Esophagus squamous epithelium (tissue), 5 donors: ENCODE measurements at regions not wholly inside any gene's neighbourhood (a gene's known extent, or its start where the extent isn't known, plus 50 kb on each side); places are given as distances from the start of the nearest gene placed in this dataset.

Experiments used
- DNase-seq: peaks from one replicate; lab custom pipeline; 2025; lab: John Stamatoyannopoulos, UW
- H3K27ac ChIP-seq, 4 donors: fragments of 200-600 bp; sonication (generic); one replicate each; pipeline ENCODE4 v1.5.1; 2016 to 2019; ENCODE audit warnings: mild to moderate bottlenecking in 1 of 4
- H3K27me3 ChIP-seq, 4 donors: fragments of 200-600 bp; sonication (generic); 1 replicate in 3 of 4; 2 replicates in 1 of 4; pipeline versions ENCODE4 v1.5.1 to v1.6.0; 2017 to 2021; ENCODE audit warnings: antibody characterized with exemption in 1 of 4
- H3K36me3 ChIP-seq, 3 donors: fragments of 200-600 bp; sonication (generic); one replicate each; pipeline ENCODE4 v1.5.1; 2016 to 2019
- H3K4me1 ChIP-seq, 3 donors: fragments of 200-600 bp; sonication (generic); one replicate each; pipeline ENCODE4 v1.5.1; 2017 to 2019
- H3K4me3 ChIP-seq, 4 donors: fragments of 200-600 bp; sonication (generic); 1 replicate in 3 of 4; 2 replicates in 1 of 4; pipeline ENCODE4 v1.5.1; 2016 to 2019; ENCODE audit warnings: mild to moderate bottlenecking in 2 of 4, moderate library complexity in 1 of 4
- H3K9me3 ChIP-seq, 3 donors: fragments of 200-600 bp; sonication (generic); one replicate each; pipeline ENCODE4 v1.5.1; 2016 to 2019
- POLR2A ChIP-seq, 4 donors: fragments of 450-650 bp; IDR thresholded peaks; one replicate each; pipeline ENCODE4 v1.6.1; 2017; ENCODE audit warnings: antibody characterized with exemption in 4 of 4, mild to moderate bottlenecking in 4 of 4, moderate library complexity in 3 of 4
- WGBS, 2 donors: methylation state at CpG; one replicate each; pipeline ENCODE4 v1.1.5; 2018; 5-methylcytosine and 5-hydroxymethylcytosine counted together
- intact Hi-C: fragments of 100-400 bp; cut with DNase I; formaldehyde crosslinking; loops from one replicate; pipeline ENCODE4 v1.15.0; 2022
- TF ChIP-seq, protein P1 (sequence below), 6 experiments: fragments of 450-650 bp in 4 of 6; fragments of 200-600 bp in 2 of 6; sonication (generic) in 2 of 6; IDR thresholded peaks; one replicate each; pipeline ENCODE4 v1.5.1; 2016 to 2019; ENCODE audit warnings: antibody characterized with exemption in 6 of 6, mild to moderate bottlenecking in 4 of 6, moderate library complexity in 4 of 6
- donor health status: DM: yes; HTN: yes; CAD: no.

DNA sequence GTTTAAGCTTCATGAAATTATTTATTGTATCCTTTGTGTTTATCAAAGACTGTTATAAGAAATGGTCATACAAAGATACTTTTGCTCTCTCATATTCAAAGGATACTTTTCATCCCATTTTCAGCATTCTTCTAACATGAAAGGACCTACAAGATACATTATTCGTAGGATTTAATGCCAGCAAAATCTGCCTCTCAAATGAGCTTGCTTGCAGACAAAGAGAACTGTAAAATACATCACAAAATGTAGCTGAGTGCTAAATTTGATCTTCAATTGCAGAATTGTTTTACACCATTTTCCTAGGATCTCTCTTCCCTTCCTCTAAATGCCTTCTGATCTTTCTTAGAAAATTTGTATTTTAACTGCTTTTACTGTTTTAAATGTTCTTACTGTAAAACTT lies 333.0 kb upstream of the NAV3 start:
- TF ChIP-seq, protein P1, sequence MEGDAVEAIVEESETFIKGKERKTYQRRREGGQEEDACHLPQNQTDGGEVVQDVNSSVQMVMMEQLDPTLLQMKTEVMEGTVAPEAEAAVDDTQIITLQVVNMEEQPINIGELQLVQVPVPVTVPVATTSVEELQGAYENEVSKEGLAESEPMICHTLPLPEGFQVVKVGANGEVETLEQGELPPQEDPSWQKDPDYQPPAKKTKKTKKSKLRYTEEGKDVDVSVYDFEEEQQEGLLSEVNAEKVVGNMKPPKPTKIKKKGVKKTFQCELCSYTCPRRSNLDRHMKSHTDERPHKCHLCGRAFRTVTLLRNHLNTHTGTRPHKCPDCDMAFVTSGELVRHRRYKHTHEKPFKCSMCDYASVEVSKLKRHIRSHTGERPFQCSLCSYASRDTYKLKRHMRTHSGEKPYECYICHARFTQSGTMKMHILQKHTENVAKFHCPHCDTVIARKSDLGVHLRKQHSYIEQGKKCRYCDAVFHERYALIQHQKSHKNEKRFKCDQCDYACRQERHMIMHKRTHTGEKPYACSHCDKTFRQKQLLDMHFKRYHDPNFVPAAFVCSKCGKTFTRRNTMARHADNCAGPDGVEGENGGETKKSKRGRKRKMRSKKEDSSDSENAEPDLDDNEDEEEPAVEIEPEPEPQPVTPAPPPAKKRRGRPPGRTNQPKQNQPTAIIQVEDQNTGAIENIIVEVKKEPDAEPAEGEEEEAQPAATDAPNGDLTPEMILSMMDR (IDR thresholded peaks at IDR 0.05), result no peak
- no peak for TF ChIP-seq POLR2A (IDR thresholded peaks at IDR 0.05)
- H3K27me3 ChIP-seq, result no peaks in the 10 kb centered on the region
- intact Hi-C loops, result no loop called here
- 48 to 58% methylated on average over 1 of the region's 1 CpG for WGBS, 2 donors
- no peak overlapping the region for H3K4me3 ChIP-seq
- no peak overlapping the region for H3K27ac ChIP-seq
- DNase-seq, result no peak
- no peaks in the 10 kb centered on the region for H3K36me3 ChIP-seq
- no peaks in the 10 kb centered on the region for H3K9me3 ChIP-seq
- no peaks in the 10 kb centered on the region for H3K4me1 ChIP-seq

DNA sequence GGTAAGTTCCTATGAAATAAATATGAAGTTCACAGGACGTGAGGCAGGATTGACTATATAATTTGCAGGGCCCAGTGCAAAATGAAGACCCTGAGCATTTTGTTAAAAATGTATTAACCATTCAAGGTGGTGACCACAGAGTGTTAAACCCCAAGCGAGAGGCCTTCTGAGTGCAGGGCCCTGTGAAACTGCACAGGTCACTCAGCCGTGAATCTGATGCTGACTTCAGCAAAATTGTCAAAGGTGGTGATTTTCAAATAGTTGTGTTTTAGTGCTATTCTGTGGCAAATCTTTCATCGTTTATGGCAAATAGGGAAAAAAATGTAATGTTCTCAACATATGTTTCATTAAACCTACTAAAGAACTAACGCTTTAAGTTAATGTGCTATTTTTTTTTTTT lies 334.0 kb upstream of the NAV3 start:
- Histone ChIP-seq H3K27ac (no peak overlapping the region), H3K4me3 (no peak overlapping the region), H3K36me3 (no peaks in the 10 kb centered on the region), H3K27me3 (no peaks in the 10 kb centered on the region), H3K4me1 (no peaks in the 10 kb centered on the region), H3K9me3 (no peaks in the 10 kb centered on the region)
- DNase-seq, result no peak
- intact Hi-C loops, result no loop called here
- 85 to 86% methylated on average over 5 of the region's 5 CpGs for WGBS, 2 donors
- TF ChIP-seq POLR2A (IDR thresholded peaks at IDR 0.05), result no peak
- TF ChIP-seq, protein P1 (IDR thresholded peaks at IDR 0.05), result no peak

DNA sequence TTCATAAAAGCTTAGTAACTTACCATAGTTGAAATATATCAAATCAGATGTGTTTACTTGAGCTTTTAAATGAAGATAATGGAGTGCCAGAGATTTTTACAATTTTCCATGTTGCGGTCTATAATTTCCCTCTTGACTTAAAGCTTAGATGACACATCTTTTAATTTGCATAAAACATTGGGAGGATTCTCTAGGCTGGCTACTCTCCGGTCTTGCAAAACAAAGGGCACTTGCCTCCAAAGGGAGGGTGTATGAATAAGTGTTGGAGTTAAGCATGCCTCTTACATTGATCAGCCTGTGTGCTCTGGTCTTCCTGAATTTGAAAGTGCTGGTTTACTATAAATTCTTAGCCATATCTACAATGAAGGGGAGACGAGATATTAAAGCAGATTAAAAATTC lies 336.4 kb upstream of the NAV3 start:
- intact Hi-C loops, result no loop called here
- 56 to 59% methylated on average over 3 of the region's 3 CpGs for WGBS, 2 donors
- DNase-seq, result no peak
- TF ChIP-seq, protein P1 (IDR thresholded peaks at IDR 0.05), result no peak
- TF ChIP-seq POLR2A (IDR thresholded peaks at IDR 0.05), result no peak
- H3K4me3 ChIP-seq, result no peak overlapping the region
- no peaks in the 10 kb centered on the region for H3K4me1 ChIP-seq
- H3K36me3 ChIP-seq, result no peaks in the 10 kb centered on the region
- H3K27ac ChIP-seq, result no peak overlapping the region
- no peaks in the 10 kb centered on the region for H3K9me3 ChIP-seq
- H3K27me3 ChIP-seq, result no peaks in the 10 kb centered on the region

DNA sequence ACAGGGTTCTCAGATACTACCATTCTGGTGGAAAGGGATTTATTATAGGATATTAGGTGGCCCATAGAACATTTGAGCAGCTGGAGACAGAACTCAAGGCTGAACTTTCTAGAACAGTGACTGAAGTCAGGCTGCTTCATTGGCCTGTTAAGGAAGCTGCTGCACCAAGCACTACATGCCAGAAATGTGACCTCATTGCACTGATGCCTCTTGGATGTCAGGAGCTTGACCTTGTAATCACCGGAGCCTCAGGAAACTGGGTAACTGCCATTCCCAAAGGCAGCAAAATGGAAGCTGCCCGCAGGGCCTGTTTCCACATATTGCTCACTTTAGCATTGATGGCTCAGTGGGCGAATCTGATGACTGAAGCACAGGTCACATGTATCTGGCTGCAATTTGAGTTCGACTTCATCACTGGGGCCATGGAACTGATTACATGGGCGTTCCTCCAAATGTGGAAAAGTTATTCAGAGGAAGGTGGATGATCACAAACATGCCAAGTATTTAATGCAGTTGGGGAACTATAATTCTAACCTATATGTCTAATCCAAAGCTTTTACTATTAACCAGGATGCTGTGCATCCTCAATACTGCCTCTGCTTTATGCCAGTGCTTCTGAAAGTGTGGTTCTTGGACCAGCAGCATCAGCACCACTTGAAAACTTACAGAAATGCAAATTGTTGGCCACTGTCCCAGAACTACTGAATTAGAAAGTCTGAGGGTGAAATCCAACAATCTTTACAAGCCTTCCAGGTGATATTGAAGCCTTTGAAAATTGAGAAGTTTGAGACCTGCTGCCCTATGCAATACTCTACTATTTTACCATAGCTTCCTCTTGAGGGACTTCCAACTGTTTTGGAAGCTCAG lies 337.2 kb upstream of the NAV3 start:
- Histone ChIP-seq H3K4me1 (no peaks in the 10 kb centered on the region), H3K9me3 (no peaks in the 10 kb centered on the region), H3K27ac (no peak overlapping the region), H3K36me3 (no peaks in the 10 kb centered on the region), H3K4me3 (no peak overlapping the region), H3K27me3 (no peaks in the 10 kb centered on the region)
- no peak for DNase-seq
- TF ChIP-seq, protein P1 (IDR thresholded peaks at IDR 0.05), result no peak
- 59 to 74% methylated on average over 5 of the region's 5 CpGs for WGBS, 2 donors
- intact Hi-C loops, result no loop called here

DNA sequence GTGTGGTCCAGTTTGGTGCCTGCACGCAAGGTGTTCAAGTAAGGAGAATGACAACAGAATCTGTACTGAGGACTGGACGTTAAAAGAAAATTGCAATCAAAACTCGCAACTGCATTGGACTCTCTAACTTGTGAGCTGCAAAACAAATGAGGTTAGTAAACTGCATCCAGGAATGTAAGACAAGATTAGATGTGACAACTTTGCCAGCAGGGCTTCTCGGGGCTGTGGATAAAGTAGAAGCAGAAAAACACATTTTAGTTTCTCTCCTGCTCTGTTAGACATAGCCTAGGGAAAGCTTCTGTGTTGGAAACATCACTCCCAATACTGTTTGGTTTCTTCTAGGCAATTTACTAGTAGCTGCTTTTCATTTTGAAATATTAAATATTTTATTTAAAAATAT lies 338.2 kb upstream of the NAV3 start:
- H3K36me3 ChIP-seq, result no peaks in the 10 kb centered on the region
- WGBS, 2 donors, result 83 to 85% methylated on average over 4 of the region's 4 CpGs
- no peaks in the 10 kb centered on the region for H3K4me1 ChIP-seq
- no peaks in the 10 kb centered on the region for H3K27me3 ChIP-seq
- TF ChIP-seq, protein P1 (IDR thresholded peaks at IDR 0.05), result no peak
- no peak for TF ChIP-seq POLR2A (IDR thresholded peaks at IDR 0.05)
- no peak for DNase-seq
- intact Hi-C loops, result no loop called here
- H3K4me3 ChIP-seq, result no peak overlapping the region
- no peaks in the 10 kb centered on the region for H3K9me3 ChIP-seq
- H3K27ac ChIP-seq, result no peak overlapping the region
